Adrenal gland (tissue), 5 donors: ENCODE measurements at regions not wholly inside any gene's neighbourhood (a gene's known extent, or its start where the extent isn't known, plus 50 kb on each side); places are given as distances from the start of the nearest gene placed in this dataset.

Source experiments
- POLR2A ChIP-seq, 2 donors: fragments of 450-650 bp; IDR thresholded peaks; one replicate each; pipeline ENCODE4 v1.6.1; 2017; ENCODE audit warnings: antibody characterized with exemption in 2 of 2, mild to moderate bottlenecking in 2 of 2, moderate library complexity in 1 of 2
- TF ChIP-seq, protein P1 (sequence below), 6 experiments: fragments of 450-650 bp in 4 of 6; fragments of 200-600 bp in 2 of 6; sonication (generic) in 1 of 6; IDR thresholded peaks; 1 replicate in 5 of 6; 2 replicates in 1 of 6; pipeline versions ENCODE4 v1.5.1 to v1.8.0; 2016 to 2021; ENCODE audit warnings: antibody characterized with exemption in 6 of 6, mild to moderate bottlenecking in 2 of 6, moderate library complexity in 1 of 6
- donor health status: DM: no; HTN: no; CAD: no.

DNA sequence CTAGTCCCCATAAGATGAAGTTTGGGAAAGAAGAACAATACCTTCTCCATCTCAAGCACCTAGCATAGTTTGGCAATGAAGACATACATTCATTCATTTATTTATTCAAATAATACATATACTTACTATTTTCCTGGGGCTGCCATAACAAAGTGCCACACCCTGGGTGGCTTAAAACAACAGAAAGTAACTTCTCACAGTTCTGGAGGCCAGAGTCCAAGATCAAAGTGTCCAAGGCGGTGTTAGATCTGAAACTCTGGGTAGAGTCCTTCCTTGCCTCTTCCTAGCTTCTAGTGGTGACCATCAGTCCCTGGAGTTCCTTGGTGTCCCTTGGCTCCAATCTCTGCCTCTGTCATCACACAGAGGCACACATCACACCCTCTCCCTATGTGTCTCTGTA is 112.1 kb upstream of the IGSF21 start:
- TF ChIP-seq, protein P1, sequence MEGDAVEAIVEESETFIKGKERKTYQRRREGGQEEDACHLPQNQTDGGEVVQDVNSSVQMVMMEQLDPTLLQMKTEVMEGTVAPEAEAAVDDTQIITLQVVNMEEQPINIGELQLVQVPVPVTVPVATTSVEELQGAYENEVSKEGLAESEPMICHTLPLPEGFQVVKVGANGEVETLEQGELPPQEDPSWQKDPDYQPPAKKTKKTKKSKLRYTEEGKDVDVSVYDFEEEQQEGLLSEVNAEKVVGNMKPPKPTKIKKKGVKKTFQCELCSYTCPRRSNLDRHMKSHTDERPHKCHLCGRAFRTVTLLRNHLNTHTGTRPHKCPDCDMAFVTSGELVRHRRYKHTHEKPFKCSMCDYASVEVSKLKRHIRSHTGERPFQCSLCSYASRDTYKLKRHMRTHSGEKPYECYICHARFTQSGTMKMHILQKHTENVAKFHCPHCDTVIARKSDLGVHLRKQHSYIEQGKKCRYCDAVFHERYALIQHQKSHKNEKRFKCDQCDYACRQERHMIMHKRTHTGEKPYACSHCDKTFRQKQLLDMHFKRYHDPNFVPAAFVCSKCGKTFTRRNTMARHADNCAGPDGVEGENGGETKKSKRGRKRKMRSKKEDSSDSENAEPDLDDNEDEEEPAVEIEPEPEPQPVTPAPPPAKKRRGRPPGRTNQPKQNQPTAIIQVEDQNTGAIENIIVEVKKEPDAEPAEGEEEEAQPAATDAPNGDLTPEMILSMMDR (IDR thresholded peaks at IDR 0.05), result no peak
- no peak for TF ChIP-seq POLR2A (IDR thresholded peaks at IDR 0.05)
